ENCODE measurements at regions not wholly inside any gene's neighbourhood (a gene's known extent, or its start where the extent isn't known, plus 50 kb on each side); places are given as distances from the start of the nearest gene placed in this dataset.
"Not testable (repeated sequence)": the region's sequence is repeated elsewhere in the genome, so short reads cannot be mapped to it uniquely, and the experiment has no call there.

- DNase-seq = no peak
Measured at GRCh38 chr11:81365496-81365895, 1368.2 kb downstream of the FAM181B start.

- no peak for DNase-seq
Measured at GRCh38 chr11:81359476-81359875, 1374.2 kb downstream of the FAM181B start.

- DNase-seq = no peak
Measured at GRCh38 chr11:81345609-81346008, 1388.1 kb downstream of the FAM181B start.

GRCh38 chr11:81342966-81343365 lies 1390.7 kb downstream of the FAM181B start:
- DNase-seq = no peak

GRCh38 chr11:81340225-81340624 lies 1393.4 kb downstream of the FAM181B start:
- no peak for DNase-seq

GRCh38 chr11:81339521-81339920 lies 1394.1 kb downstream of the FAM181B start:
- DNase-seq = no peak

GRCh38 chr11:81337756-81338155 lies 1395.9 kb downstream of the FAM181B start:
- DNase-seq = no peak

- DNase-seq = no peak
Measured at GRCh38 chr11:81332276-81332675, 1401.4 kb downstream of the FAM181B start.

GRCh38 chr11:81331611-81332235 lies 1401.9 kb downstream of the FAM181B start:
- no peak for DNase-seq

GRCh38 chr11:81331088-81331487 lies 1402.6 kb downstream of the FAM181B start:
- DNase-seq = no peak

- no peak for DNase-seq
Measured at GRCh38 chr11:81303038-81303664, 1430.5 kb downstream of the FAM181B start.

- no peak for DNase-seq
Measured at GRCh38 chr11:81301166-81301830, 1432.4 kb downstream of the FAM181B start.

- DNase-seq = no peak
Measured at GRCh38 chr11:81286959-81287358, 1446.7 kb downstream of the FAM181B start.

GRCh38 chr11:81286550-81286949 lies 1447.1 kb downstream of the FAM181B start:
- no peak for DNase-seq

GRCh38 chr11:81280228-81280627 lies 1453.4 kb downstream of the FAM181B start:
- DNase-seq = not testable (repeated sequence)

GRCh38 chr11:81278991-81279390 lies 1454.7 kb downstream of the FAM181B start:
- no peak for DNase-seq

- no peak for DNase-seq
Measured at GRCh38 chr11:81270686-81271085, 1463.0 kb downstream of the FAM181B start.

- no peak for DNase-seq
Measured at GRCh38 chr11:81267246-81267645, 1466.4 kb downstream of the FAM181B start.

GRCh38 chr11:81259471-81259870 lies 1474.2 kb downstream of the FAM181B start:
- DNase-seq = no peak

- no peak for DNase-seq
Measured at GRCh38 chr11:81255895-81256294, 1477.8 kb downstream of the FAM181B start.

GRCh38 chr11:81253244-81253643 lies 1480.4 kb downstream of the FAM181B start:
- no peak for DNase-seq

- no peak for DNase-seq
Measured at GRCh38 chr11:81246941-81247340, 1486.7 kb downstream of the FAM181B start.

- DNase-seq = no peak
Measured at GRCh38 chr11:81245791-81246190, 1487.9 kb downstream of the FAM181B start.

GRCh38 chr11:81241672-81242275 lies 1491.9 kb downstream of the FAM181B start:
- no peak for DNase-seq
